Aorta (tissue), 5 donors: ENCODE measurements at regions not wholly inside any gene's neighbourhood (a gene's known extent, or its start where the extent isn't known, plus 50 kb on each side); places are given as distances from the start of the nearest gene placed in this dataset.
A peak's percentile ranks its signal among the peaks of the same experiment; 100 is the strongest.
"Not testable (repeated sequence)": the region's sequence is repeated elsewhere in the genome, so short reads cannot be mapped to it uniquely, and the experiment has no call there.

Source experiments
- ATAC-seq: fragments of 200-7000 bp; cut with Tn5 transposase; one replicate; pipeline ENCODE4 v1.9.1; 2022; ENCODE audit warnings: moderate library complexity; ENCODE audit not compliant: low FRiP score
- DNase-seq, 2 donors: peaks; one replicate each; pipeline ENCODE4 v3.0.0-alpha.2; 2020
- H3K27ac ChIP-seq, 2 donors: one replicate each; pipeline ENCODE4 v1.5.1; 2013; ENCODE audit warnings: low read length in 2 of 2, mild to moderate bottlenecking in 2 of 2, moderate library complexity in 2 of 2, control low read depth in 1 of 2, inconsistent platforms in 1 of 2, low read depth in 1 of 2
- H3K27me3 ChIP-seq, 2 donors: one replicate each; pipeline ENCODE4 v1.6.1; 2013; ENCODE audit warnings: control low read depth in 1 of 2, low read length in 1 of 2, mild to moderate bottlenecking in 1 of 2, moderate library complexity in 1 of 2; ENCODE audit not compliant: insufficient read depth in 2 of 2, control insufficient read depth in 1 of 2
- H3K36me3 ChIP-seq, 2 donors: one replicate each; pipeline ENCODE4 v1.6.1; 2013; ENCODE audit warnings: control low read depth in 1 of 2, low read length in 1 of 2, mild to moderate bottlenecking in 1 of 2; ENCODE audit not compliant: insufficient read depth in 2 of 2, control insufficient read depth in 1 of 2
- H3K4me1 ChIP-seq, 2 donors: one replicate each; pipeline ENCODE4 v1.6.1; 2013; ENCODE audit warnings: low read length in 2 of 2, control low read depth in 1 of 2, mild to moderate bottlenecking in 1 of 2, moderate library complexity in 1 of 2; ENCODE audit not compliant: insufficient read depth in 2 of 2, control insufficient read depth in 1 of 2
- H3K4me3 ChIP-seq, 2 donors: one replicate each; pipeline ENCODE4 v1.5.1; 2013; ENCODE audit warnings: low read length in 2 of 2, control low read depth in 1 of 2, mild to moderate bottlenecking in 1 of 2
- H3K9me3 ChIP-seq: one replicate; pipeline ENCODE4 v1.6.1; 2013; ENCODE audit warnings: mild to moderate bottlenecking, low read length; ENCODE audit not compliant: control insufficient read depth
- WGBS, 2 donors: extraction: QIAGEN DNeasy Blood & Tissue Kit; methylation state at CpG; one replicate each; pipeline ENCODE4 v1.1.7; 2013; 5-methylcytosine and 5-hydroxymethylcytosine counted together
- intact Hi-C, 2 donors: fragments of 100-400 bp; cut with DNase I; formaldehyde crosslinking; loops; one replicate each; pipeline versions ENCODE4 v1.14.2 to v1.15.0; 2022
- donor health status: healthy with polysubstance abuse.
- donor health status: Bipolar disorder and iron deficiency.
- donor health status: DM: no; HTN: no; CAD: no.
- donor health status: DM: no; HTN: no; CAD: no.
- donor health status: DM: yes; HTN: yes; CAD: no.

DNA sequence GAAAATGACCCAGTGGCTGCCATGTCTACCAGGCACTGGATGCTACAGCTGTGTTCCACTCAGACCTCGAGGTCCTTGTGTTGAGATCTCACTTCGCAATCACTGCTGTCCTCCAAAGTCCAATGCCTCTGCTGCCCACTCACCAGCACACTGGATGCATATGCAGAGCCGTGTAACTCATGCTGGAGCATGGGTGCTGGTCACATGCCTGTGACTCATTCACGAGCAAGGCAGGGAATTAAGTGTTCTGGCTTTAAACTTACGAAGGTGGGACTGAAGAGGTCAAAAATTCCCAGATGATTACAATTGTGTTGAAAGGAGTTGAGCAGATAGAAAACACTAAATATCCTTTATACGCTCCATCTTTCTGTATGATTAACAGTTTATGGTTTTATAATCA is 417.5 kb downstream of the NUP35 start:
- Histone ChIP-seq H3K4me3 (no peak overlapping the region), H3K9me3 (peaks cover 3% of the 10 kb centered on the region), H3K36me3 (no peaks in the 10 kb centered on the region), H3K4me1 (no peaks in the 10 kb centered on the region), H3K27me3 (no peaks in the 10 kb centered on the region), H3K27ac (no peak overlapping the region)
- no peak for ATAC-seq
- no peak for DNase-seq
- intact Hi-C loops = no loop called here
- WGBS, 2 donors = 73 to 80% methylated on average over 6 of the region's 6 CpGs

DNA sequence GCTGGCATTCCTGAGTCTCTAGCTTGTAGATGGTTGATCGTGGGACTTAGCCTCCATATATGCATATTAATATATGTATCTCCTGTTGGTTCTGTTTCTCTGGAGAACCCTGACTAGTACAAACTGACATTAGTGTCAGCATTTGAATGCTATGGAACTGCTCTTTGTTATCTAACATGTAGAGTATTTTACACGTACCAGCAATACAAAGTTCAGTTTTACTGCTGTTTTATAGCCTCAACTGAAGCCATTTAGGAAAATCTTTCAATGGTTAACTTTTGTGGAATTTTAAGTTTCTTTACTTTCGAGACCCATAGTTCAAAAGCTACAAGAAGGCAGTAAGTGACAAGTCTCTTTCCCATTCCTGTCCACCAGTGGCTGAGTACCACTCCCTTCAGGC is 418.4 kb downstream of the NUP35 start:
- DNase-seq (no peak), ATAC-seq (no peak)
- H3K4me3 ChIP-seq = no peak overlapping the region
- 80 to 85% methylated on average over 3 of the region's 3 CpGs for WGBS, 2 donors
- peaks cover 3% of the 10 kb centered on the region for H3K9me3 ChIP-seq
- H3K4me1 ChIP-seq = no peaks in the 10 kb centered on the region
- no peak overlapping the region for H3K27ac ChIP-seq
- no peaks in the 10 kb centered on the region for H3K27me3 ChIP-seq
- H3K36me3 ChIP-seq = no peaks in the 10 kb centered on the region
- intact Hi-C loops = no loop called here

DNA sequence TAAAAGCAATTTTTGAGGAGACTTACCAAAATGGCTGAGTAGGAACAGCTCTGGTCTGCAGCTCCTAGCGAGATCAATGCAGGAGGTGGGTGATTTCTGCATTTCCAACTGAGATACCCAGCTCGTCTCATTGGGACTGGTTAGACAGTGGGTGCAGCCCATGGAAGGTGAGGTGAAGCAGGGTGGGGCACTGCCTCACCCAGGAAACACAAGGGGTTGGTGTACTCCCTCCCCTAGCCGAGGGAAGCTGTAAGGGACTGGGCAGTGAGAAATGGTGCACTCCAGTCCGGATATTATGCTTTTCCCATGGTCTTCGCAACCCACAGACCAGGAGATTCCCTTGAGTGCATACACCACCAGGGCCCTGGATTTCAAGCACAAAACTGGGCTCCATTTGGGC is 419.0 kb downstream of the NUP35 start:
- Histone ChIP-seq H3K27me3 (no peaks in the 10 kb centered on the region), H3K27ac (no peak overlapping the region), H3K4me3 (no peak overlapping the region), H3K4me1 (no peaks in the 10 kb centered on the region), H3K36me3 (no peaks in the 10 kb centered on the region), H3K9me3 (peaks cover 3% of the 10 kb centered on the region)
- intact Hi-C loops = no loop called here
- ATAC-seq = no peak
- no peak for DNase-seq
- WGBS, 2 donors = 90 to 93% methylated on average over 5 of the region's 5 CpGs

DNA sequence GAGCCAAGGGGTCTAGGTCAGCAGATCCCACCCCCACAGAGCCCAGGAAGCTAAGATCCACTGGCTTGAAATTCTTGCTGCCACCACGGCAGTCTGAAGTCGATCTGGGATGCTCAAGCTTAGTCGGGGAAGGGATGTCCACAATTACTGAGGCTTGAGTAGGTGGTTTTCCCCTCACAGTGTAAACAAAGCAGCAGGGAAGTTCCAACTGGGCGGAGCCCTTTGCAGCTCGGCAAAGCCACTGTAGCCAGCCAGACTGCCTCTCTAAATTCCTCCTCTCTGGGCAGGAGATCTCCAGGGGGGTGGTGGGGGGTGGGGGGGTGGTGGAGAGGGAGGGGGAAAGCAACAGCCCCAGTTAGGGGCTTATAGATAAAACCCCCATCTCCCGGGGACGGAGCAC is 419.5 kb downstream of the NUP35 start:
- 66 to 67% methylated on average over 7 of the region's 7 CpGs for WGBS, 2 donors
- Histone ChIP-seq H3K27ac (no peak overlapping the region), H3K4me3 (no peak overlapping the region), H3K36me3 (no peaks in the 10 kb centered on the region), H3K4me1 (no peaks in the 10 kb centered on the region), H3K9me3 (peaks cover 3% of the 10 kb centered on the region), H3K27me3 (no peaks in the 10 kb centered on the region)
- intact Hi-C loops = no loop called here
- no peak for DNase-seq
- ATAC-seq = no peak

DNA sequence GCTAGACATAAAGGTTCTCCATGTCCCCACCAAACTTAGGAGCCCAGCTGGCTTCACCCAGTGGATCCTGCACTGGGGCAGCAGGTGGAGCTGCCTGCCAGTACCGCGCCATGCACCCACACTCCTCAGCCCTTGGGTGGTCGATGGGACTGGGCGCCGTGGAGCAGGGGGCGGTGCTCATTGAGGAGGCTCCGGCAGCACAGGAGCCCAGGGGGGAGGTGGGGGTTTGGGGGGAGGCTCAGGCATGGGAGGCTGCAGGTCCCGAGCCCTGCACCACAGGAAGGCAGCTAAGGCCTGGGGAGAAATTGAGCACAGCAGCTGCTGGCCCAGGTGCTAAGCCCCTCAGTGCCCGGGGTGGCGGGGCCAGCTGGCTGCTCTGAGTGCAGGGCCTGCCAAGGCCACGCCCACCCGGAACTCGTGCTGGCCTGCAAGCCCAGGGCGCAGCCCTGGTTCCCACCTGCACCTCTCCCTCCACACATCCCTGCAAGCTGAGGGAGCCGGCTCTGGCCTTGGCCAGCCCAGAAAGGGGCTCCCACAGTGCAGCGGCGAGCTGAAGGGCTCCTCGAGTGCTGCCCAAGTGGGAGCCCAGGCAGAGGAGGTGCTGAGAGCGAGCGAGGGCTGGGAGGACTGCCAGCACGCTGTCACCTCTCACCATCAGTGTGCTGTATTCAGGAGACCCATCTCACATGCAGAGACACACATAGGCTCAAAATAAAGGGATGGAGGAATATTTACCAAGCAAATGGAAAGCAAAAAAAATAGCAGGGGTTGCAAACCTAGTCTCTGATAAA is 422.5 kb downstream of the NUP35 start:
- H3K36me3 ChIP-seq, ATAC-seq, intact Hi-C loops, H3K27me3 ChIP-seq, H3K4me3 ChIP-seq, H3K27ac ChIP-seq, H3K9me3 ChIP-seq, H3K4me1 ChIP-seq: not testable (repeated sequence)
- 87 to 91% methylated on average over 20 to 21 of the region's 21 CpGs for WGBS, 2 donors
- peak in 1 of 2 donors; percentile 40 for DNase-seq

DNA sequence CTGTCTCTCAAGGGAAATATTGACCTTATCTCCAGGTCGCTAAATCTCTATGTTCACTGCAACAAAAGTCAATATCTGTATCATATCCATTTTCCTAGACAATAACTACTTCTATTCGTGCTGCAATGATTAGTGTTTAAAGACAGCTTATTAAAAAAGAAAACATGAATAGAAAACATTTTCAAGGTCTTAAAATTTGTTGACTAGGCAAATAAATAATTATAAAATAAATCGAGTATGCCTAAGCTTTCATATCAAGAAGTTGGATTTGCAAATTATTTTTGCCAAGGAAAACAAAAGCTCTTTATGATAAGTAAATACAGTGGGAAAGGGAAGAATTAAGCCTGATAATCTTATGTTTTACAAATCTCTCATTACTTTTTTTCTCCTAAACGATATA is 428.5 kb downstream of the NUP35 start:
- intact Hi-C loops = no loop called here
- H3K36me3 ChIP-seq = no peaks in the 10 kb centered on the region
- WGBS, 2 donors = 20 to 24% methylated on average over 4 of the region's 4 CpGs

DNA sequence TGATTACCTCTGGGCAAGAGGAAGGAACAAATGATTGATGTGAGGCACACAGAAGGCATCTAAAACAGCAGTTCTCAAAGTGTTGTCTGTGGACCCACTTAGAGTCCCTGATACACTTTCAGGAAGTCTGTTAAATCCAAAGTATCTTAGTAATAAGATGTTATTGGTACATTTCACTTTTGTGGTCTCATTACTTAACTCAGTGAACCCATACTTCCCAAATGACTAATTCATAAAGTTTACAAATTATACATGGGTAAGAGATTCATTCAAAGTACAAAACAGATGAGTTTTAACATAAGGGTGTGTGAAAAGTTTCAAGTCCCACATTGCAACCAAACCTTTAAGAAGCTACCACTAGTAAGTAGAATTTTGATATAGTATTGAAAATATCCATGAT is 440.5 kb downstream of the NUP35 start:
- no peak overlapping the region for H3K27ac ChIP-seq
- H3K27me3 ChIP-seq = no peaks in the 10 kb centered on the region
- ATAC-seq (no peak), DNase-seq (no peak)
- no peaks in the 10 kb centered on the region for H3K9me3 ChIP-seq
- H3K4me3 ChIP-seq = no peak overlapping the region
- no peaks in the 10 kb centered on the region for H3K36me3 ChIP-seq
- no peaks in the 10 kb centered on the region for H3K4me1 ChIP-seq
- intact Hi-C loops = no loop called here

More for the DNA sequence above, 428.5 kb downstream of the NUP35 start:
- no peaks in the 10 kb centered on the region for H3K27me3 ChIP-seq
- H3K27ac ChIP-seq = no peak overlapping the region
- H3K4me3 ChIP-seq = no peak overlapping the region
- no peaks in the 10 kb centered on the region for H3K9me3 ChIP-seq
- H3K4me1 ChIP-seq = peaks cover 0 to 1% of the 10 kb centered on the region in 2 donors
- ATAC-seq = no peak
- no peak for DNase-seq

DNA sequence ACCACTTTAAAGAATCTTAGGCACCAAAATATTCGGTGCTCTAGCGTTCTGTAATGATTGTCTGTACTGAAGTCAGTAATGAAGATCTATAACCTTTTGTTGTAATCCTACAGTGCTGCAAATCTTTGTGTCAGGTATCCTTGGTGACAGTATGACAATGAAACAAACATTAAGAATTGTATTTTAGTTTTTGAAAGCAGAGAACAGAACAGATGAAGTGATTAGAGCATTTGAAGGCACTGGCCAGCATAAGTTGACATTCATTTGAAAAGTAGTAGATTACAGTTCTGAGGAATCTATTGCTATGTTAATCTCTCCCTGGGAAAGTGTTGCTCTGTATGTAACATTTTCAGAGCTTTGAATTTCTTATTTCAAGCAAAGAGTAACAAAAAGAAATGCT is 451.2 kb downstream of the NUP35 start:
- ATAC-seq (no peak), DNase-seq (no peak)
- Histone ChIP-seq H3K36me3 (no peaks in the 10 kb centered on the region), H3K4me3 (no peak overlapping the region), H3K9me3 (no peaks in the 10 kb centered on the region), H3K27ac (no peak overlapping the region), H3K4me1 (no peaks in the 10 kb centered on the region), H3K27me3 (no peaks in the 10 kb centered on the region)
- 74 to 75% methylated on average over 2 of the region's 2 CpGs for WGBS, 2 donors
- intact Hi-C loops = no loop called here

DNA sequence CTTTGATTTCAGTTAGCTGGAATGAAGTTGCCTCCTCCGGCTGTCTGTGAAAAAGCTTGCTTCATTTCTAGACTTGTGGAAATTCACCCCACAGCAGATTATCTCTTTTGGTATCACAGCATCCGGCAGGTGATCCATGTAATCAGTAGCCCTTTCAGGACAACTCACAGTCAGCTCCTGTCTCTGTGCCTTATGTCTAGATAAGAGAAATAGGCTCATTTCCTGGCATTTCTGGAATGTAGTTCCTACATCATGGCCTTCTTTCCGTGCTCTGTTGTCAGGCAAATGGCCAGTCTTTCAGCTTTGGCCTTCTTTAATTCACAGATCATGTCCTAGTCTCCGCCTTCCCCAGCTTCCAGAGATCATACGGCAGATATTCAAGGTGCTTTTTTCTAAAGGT is 455.4 kb downstream of the NUP35 start:
- Histone ChIP-seq H3K9me3 (no peaks in the 10 kb centered on the region), H3K27ac (no peak overlapping the region), H3K4me1 (no peaks in the 10 kb centered on the region), H3K27me3 (no peaks in the 10 kb centered on the region), H3K36me3 (no peaks in the 10 kb centered on the region), H3K4me3 (no peak overlapping the region)
- DNase-seq (no peak), ATAC-seq (no peak)
- WGBS, 2 donors = 65 to 66% methylated on average over 5 of the region's 5 CpGs
- intact Hi-C loops = no loop called here
